ENCODE measurements at regions not wholly inside any gene's neighbourhood (a gene's known extent, or its start where the extent isn't known, plus 50 kb on each side); places are given as distances from the start of the nearest gene placed in this dataset.

GRCh38 chr4:46586566-46586965 is 196.6 kb upstream of the GABRA2 start:
- TF ChIP-seq CTCF (IDR thresholded peaks at IDR 0.05; ENCODE audit: low read depth, low read length) (no peak), MYC (IDR thresholded peaks at IDR 0.05; ENCODE audit: low read depth, low read length) (no peak), POLR2A (IDR thresholded peaks at IDR 0.05; ENCODE audit: extremely low read depth, insufficient read length) (no peak)

All from NB4 (cell line).